ENCODE measurements at regions not wholly inside any gene's neighbourhood (a gene's known extent, or its start where the extent isn't known, plus 50 kb on each side); places are given as distances from the start of the nearest gene placed in this dataset.

DNA sequence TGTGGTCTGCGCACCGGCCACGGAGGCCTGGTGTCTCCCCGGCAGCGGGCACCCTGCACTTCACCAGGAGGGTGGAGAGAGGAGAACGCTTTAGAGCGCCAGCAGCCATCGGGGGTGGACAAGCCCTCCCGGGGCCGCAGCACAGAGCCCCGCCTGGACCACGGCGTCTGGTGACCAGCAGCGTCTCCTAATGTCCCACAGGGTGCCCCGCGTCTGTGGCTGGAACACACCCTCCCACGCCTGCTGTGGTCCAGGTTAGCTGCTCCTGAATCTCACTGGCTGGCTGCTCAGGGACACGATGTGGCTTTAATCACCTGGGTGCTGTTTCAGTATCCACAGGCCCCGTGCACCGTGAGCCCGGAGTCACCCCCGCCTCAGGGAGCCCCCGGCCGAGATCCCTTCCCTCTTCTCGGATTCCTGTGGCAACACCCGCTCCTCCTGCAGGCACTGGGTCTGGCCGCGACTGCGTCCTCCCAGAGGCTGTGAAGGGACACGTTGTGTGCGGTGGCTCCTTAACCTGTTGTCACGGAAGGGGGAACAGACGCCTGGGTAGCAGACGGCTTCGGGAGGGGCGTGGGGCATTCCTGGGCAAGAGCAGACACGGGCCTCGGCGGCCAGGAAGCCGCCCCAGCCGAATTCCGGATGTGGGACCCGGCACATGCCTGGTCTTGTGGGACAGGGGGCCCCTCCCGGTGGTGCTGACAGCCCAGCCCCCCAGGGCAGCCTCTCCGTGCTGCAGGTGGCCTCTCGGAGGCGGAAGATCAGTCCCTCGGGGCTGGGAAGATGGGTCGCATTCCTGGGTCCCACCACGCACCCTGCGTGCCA lies 78.9 kb downstream of the FOXL3 start:
- TF ChIP-seq, protein P1, sequence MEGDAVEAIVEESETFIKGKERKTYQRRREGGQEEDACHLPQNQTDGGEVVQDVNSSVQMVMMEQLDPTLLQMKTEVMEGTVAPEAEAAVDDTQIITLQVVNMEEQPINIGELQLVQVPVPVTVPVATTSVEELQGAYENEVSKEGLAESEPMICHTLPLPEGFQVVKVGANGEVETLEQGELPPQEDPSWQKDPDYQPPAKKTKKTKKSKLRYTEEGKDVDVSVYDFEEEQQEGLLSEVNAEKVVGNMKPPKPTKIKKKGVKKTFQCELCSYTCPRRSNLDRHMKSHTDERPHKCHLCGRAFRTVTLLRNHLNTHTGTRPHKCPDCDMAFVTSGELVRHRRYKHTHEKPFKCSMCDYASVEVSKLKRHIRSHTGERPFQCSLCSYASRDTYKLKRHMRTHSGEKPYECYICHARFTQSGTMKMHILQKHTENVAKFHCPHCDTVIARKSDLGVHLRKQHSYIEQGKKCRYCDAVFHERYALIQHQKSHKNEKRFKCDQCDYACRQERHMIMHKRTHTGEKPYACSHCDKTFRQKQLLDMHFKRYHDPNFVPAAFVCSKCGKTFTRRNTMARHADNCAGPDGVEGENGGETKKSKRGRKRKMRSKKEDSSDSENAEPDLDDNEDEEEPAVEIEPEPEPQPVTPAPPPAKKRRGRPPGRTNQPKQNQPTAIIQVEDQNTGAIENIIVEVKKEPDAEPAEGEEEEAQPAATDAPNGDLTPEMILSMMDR (IDR thresholded peaks at IDR 0.05; ENCODE audit: low read length, missing control alignments): no peak
- DNase-seq (ENCODE audit: low read depth): no peak
- no peak overlapping the region for H3K4me3 ChIP-seq (replicated peaks; ENCODE audit: low read depth, low read length)

DNA sequence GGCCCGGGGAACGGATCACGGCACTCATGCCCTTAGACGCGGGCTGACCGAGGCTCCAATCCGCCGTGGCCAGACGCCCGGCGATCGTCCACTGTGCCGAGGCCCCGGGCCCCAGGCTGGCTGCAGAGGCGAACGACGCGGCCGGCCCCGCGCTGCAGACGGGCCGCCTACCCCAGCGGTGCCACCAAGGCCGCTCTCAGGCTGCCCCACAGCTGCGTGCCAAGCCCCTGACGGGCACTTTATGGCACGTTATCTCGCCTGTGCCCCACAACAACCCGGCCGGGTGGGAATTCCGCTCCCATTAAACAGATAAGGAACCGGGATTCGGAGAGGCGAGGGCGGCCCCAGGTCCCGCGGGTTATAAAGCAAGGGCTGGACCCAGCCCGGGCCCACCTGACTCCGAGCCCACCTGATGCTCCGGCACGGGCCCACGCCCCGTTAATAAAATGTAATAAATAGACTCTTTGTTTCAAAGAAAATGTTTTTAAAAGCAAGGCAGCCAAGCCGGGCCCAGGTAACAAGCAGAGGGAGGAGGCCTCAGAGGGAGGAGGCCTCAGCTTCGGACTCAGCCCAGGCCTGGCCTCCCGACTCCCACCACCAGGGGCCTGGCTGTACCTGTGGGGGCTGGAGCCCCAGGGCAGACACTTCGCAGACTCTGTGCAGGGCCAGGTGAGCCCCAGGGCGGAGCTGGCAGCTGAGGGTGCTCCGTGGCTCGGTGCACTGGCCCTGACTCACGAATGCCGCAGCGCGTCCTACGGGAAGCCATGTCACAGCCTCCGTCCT lies 79.7 kb downstream of the FOXL3 start:
- DNase-seq (ENCODE audit: low read depth): no peak
- TF ChIP-seq, protein P1 (IDR thresholded peaks at IDR 0.05; ENCODE audit: low read length, missing control alignments): no peak
- no peak overlapping the region for H3K4me3 ChIP-seq (replicated peaks; ENCODE audit: low read depth, low read length)

DNA sequence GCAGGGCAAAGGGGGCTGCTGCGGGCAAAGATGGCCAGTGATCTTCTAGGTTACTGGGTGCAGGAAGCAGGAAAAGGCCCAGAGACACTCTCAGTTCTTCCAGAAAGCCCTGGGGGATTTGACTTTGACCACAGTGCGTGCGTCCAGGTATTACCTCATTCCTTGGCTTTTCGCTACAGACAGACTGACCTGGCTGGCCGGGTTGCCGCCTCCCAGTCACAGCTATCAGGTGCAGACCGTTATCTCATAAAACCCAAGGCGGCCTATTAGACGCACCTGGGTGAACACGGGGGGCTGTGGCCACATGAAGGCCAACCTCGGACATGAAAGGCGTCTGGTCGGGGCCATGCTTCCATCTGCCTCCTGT lies 80.3 kb downstream of the FOXL3 start:
- no peak overlapping the region for H3K4me3 ChIP-seq (replicated peaks; ENCODE audit: low read depth, low read length)
- no peak for DNase-seq (ENCODE audit: low read depth)
- TF ChIP-seq, protein P1 (IDR thresholded peaks at IDR 0.05; ENCODE audit: low read length, missing control alignments): no peak

DNA sequence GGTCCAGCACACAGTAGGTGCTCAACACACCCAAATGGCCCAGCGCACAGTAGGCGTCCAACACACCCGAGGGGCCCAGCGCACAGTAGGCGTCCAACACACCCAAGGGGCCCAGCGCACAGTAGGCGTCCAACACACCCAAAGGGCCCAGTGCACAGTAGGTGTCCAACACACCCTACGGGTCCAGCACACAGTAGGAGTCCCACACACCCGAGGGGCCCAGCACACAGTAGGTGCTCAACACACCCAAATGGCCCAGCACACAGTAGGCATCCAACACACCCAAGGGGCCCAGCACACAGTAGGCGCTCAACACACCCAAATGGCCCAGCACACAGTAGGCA lies 80.8 kb downstream of the FOXL3 start:
- no peak overlapping the region for H3K4me3 ChIP-seq (replicated peaks; ENCODE audit: low read depth, low read length)
- DNase-seq (ENCODE audit: low read depth): no peak
- TF ChIP-seq, protein P1 (IDR thresholded peaks at IDR 0.05; ENCODE audit: low read length, missing control alignments): no peak

DNA sequence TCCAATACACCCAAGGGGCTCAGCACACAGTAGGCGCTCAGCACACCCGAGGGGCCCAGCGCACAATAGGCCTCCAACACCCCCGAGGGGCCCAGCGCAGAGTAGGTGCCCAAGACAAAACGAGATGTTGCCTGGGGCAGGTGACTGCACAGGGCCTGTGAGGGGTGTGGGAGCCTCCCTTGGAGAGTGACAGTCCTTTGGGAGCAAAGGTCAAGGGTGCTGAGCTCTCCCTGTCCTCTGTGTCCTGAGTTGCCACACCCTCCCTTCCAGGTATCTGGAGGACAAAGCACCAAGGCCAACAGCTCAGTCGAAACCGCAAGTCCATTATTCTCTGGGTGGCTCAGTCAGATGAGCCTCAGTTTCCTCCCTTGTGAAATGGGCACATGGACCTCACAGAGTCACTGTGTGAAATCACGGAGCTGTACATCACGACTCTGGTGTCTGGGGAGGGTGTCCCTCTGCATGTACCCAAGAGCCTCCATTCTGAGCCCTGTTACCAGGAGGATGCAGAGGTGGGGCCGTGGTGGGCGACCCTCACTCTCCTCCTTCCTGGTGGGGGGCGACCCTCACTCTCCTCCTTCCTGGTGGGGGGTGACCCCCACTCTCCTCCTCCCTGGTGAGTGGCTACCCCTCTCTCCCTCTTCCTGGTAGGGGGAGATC lies 81.3 kb downstream of the FOXL3 start:
- no peak for DNase-seq (ENCODE audit: low read depth)
- no peak overlapping the region for H3K4me3 ChIP-seq (replicated peaks; ENCODE audit: low read depth, low read length)
- TF ChIP-seq, protein P1 (IDR thresholded peaks at IDR 0.05; ENCODE audit: low read length, missing control alignments): no peak

DNA sequence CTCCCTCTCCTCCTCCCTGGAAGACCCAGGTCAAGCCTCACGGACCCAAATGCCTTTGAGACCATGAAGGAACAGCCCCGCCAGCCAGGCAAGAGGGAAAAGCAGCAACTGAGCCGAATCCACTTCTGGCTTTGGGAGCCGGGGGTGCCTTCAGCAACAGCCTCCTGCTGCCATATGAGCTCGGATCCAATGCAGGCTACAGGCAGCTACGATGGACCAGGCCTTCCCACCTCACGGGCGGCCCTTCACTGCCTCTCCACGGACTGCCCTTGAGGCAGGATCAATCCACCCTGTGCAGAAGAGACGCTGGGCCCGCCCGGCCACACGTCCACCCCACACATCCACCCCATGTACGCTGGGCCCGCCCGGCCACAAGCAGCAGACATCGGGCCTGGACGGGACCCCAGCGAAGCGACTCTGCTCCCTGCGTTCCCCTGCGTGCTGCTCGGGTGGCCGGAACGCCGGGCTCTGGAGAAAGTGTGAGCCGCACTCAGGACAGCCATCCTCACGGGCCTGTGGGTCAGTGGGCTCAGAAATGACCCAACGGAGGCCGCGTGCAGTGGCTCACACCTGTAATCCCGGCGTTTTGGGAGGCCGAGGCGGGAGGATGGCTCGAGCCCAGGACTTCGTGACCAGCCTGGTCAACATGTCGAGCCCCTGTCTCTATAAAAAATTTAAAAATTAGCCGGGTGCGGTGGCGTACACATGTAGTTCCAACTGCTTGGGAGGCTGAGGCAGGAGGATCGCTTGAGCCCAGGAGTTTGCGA lies 82.0 kb downstream of the FOXL3 start:
- H3K4me3 ChIP-seq (replicated peaks; ENCODE audit: low read depth, low read length): no peak overlapping the region
- no peak for DNase-seq (ENCODE audit: low read depth)
- TF ChIP-seq, protein P1 (IDR thresholded peaks at IDR 0.05; ENCODE audit: low read length, missing control alignments): no peak

Measured in fibroblast of pulmonary artery (primary cell).